CD14-positive monocyte (primary cell): ENCODE measurements at regions not wholly inside any gene's neighbourhood (a gene's known extent, or its start where the extent isn't known, plus 50 kb on each side); places are given as distances from the start of the nearest gene placed in this dataset.

ENCODE experiments used
- DNase-seq, 3 donors: peaks; one replicate each; pipeline ENCODE4 v3.0.0-alpha.2; 2011 to 2022
- H2AFZ ChIP-seq: 2 replicates; pipeline ENCODE4 v1.6.0; 2012; ENCODE audit warnings: mild to moderate bottlenecking, low read depth, low read length, inconsistent platforms; ENCODE audit not compliant: insufficient read depth, poor library complexity, severe bottlenecking
- H3K27ac ChIP-seq, 2 donors: 1 replicate in 1 of 2; 2 replicates in 1 of 2; pipeline ENCODE4 v1.5.1; 2012 to 2013; ENCODE audit warnings: low read length in 2 of 2, control low read depth in 1 of 2, inconsistent platforms in 1 of 2, low read depth in 1 of 2, mild to moderate bottlenecking in 1 of 2
- H3K27me3 ChIP-seq, 2 donors: one replicate each; pipeline versions ENCODE4 v1.6.0 to v1.6.1; 2011 to 2013; ENCODE audit warnings: low read length in 2 of 2; ENCODE audit not compliant: control insufficient read depth in 2 of 2, insufficient read depth in 2 of 2
- H3K36me3 ChIP-seq, 2 donors: replicated peaks in 1 of 2; 1 replicate in 1 of 2; 2 replicates in 1 of 2; pipeline versions ENCODE4 v1.5.1 to v1.6.1; 2012 to 2013; ENCODE audit warnings: low read length in 2 of 2, control low read depth in 1 of 2, inconsistent platforms in 1 of 2, mild to moderate bottlenecking in 1 of 2; ENCODE audit not compliant: insufficient read depth in 2 of 2, control insufficient read depth in 1 of 2
- H3K4me1 ChIP-seq, 2 donors: 1 replicate in 1 of 2; 2 replicates in 1 of 2; pipeline versions ENCODE4 v1.5.1 to v1.6.1; 2012 to 2013; ENCODE audit warnings: low read length in 2 of 2, control low read depth in 1 of 2, inconsistent platforms in 1 of 2, mild to moderate bottlenecking in 1 of 2, moderate library complexity in 1 of 2; ENCODE audit not compliant: insufficient read depth in 2 of 2, control insufficient read depth in 1 of 2
- H3K4me2 ChIP-seq: replicated peaks from 2 replicates; pipeline ENCODE3; 2012; ENCODE audit warnings: low read length, moderate library complexity, mild to moderate bottlenecking; ENCODE audit not compliant: poor library complexity, severe bottlenecking; ENCODE audit errors: extremely low read depth
- H3K4me3 ChIP-seq, 3 experiments: fragments of 200-600 bp in 1 of 3; sonication (generic) in 1 of 3; replicated peaks in 1 of 3; 1 replicate in 2 of 3; 2 replicates in 1 of 3; pipeline ENCODE4 v1.5.1; 2011 to 2013; ENCODE audit warnings: low read length in 3 of 3, mild to moderate bottlenecking in 3 of 3, control low read depth in 2 of 3, low read depth in 2 of 3, inconsistent platforms in 1 of 3, moderate library complexity in 1 of 3
- H3K79me2 ChIP-seq: 2 replicates; pipeline ENCODE4 v1.6.0; 2012; ENCODE audit warnings: mild to moderate bottlenecking, control low read depth, inconsistent platforms, low read length, moderate library complexity; ENCODE audit not compliant: insufficient read depth
- H3K9ac ChIP-seq: 2 replicates; pipeline ENCODE4 v1.6.0; 2017; ENCODE audit warnings: low read length, mild to moderate bottlenecking; ENCODE audit not compliant: insufficient read depth, poor library complexity, severe bottlenecking
- H3K9me3 ChIP-seq, 2 donors: replicated peaks in 1 of 2; 1 replicate in 1 of 2; 2 replicates in 1 of 2; pipeline versions ENCODE4 v1.5.1 to v1.6.1; 2012 to 2013; ENCODE audit warnings: low read length in 2 of 2, control low read depth in 1 of 2; ENCODE audit not compliant: control insufficient read depth in 1 of 2, insufficient read depth in 1 of 2
- H4K20me1 ChIP-seq: 2 replicates; pipeline ENCODE4 v1.6.0; 2012; ENCODE audit warnings: mild to moderate bottlenecking, low read length, control low read depth, moderate library complexity; ENCODE audit not compliant: insufficient read depth
- H3K27ac Mint-ChIP-seq, 7 donors: one replicate each; pipeline ENCODE4 v1.8.0; 2020; ENCODE audit warnings: mild to moderate bottlenecking in 7 of 7, mixed read lengths in 7 of 7, moderate library complexity in 6 of 7, inconsistent platforms in 2 of 7
- H3K27me3 Mint-ChIP-seq, 3 donors: one replicate each; pipeline ENCODE4 v1.8.0; 2021 to 2022; ENCODE audit warnings: low read depth in 3 of 3, mild to moderate bottlenecking in 3 of 3, mixed read lengths in 3 of 3, moderate library complexity in 3 of 3, inconsistent platforms in 1 of 3
- H3K36me3 Mint-ChIP-seq, 2 donors: one replicate each; pipeline ENCODE4 v1.8.0; 2020; ENCODE audit warnings: mixed read lengths in 2 of 2, inconsistent platforms in 1 of 2, mild to moderate bottlenecking in 1 of 2
- H3K4me1 Mint-ChIP-seq: one replicate; pipeline ENCODE4 v1.8.0; 2020; ENCODE audit warnings: mild to moderate bottlenecking, mixed read lengths
- H3K4me3 Mint-ChIP-seq, 2 donors: one replicate each; pipeline ENCODE4 v1.8.0; 2020; ENCODE audit warnings: mild to moderate bottlenecking in 2 of 2, mixed read lengths in 2 of 2, moderate library complexity in 1 of 2
- H3K9me3 Mint-ChIP-seq, 7 donors: one replicate each; pipeline ENCODE4 v1.8.0; 2020 to 2022; ENCODE audit warnings: mixed read lengths in 7 of 7, mild to moderate bottlenecking in 6 of 7, moderate library complexity in 6 of 7, inconsistent platforms in 2 of 7
- CTCF ChIP-seq: fragments of 200-600 bp; IDR thresholded peaks from one replicate; pipeline ENCODE4 v1.8.0; 2022; ENCODE audit warnings: antibody characterized with exemption, mild to moderate bottlenecking
- WGBS: methylation state at CpG from one replicate; pipeline ENCODE4 v1.1.5; 2013; ENCODE audit warnings: missing lambda C conversion rate; ENCODE audit not compliant: insufficient coverage; 5-methylcytosine and 5-hydroxymethylcytosine counted together
- intact Hi-C, 2 donors: fragments of 100-400 bp; cut with micrococcal nuclease; formaldehyde crosslinking; loops; one replicate each; pipeline versions ENCODE4 v1.15.0 to v1.15.1; 2023

DNA sequence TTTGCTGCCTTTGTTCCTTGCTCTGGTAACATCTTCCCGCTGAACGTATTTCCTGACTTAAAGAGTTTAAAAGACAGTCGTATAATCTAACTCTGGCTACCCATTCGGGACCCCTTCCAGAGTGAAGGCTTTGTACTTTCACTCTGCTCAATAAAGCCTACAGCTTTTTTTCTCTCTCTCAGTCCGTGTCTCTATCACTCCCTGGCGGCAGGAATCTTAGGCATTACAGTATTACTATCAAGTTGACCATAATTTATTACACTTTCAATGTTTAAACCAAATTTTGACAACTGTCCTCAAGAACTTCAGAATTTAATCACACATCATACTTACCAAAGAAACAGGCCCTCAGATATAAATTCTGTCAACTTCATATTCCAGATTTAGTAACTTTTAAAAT lies 967.9 kb downstream of the FSCB start:
- H4K20me1 ChIP-seq, result no peaks in the 10 kb centered on the region
- H3K4me1 Mint-ChIP-seq, result no peaks in the 10 kb centered on the region

GRCh38 chr14:43535231-43535838 lies 971.7 kb downstream of the FSCB start:
- DNase-seq, result no peak
- Mint-ChIP-seq H3K4me1 (no peaks in the 10 kb centered on the region), H3K36me3 (no peaks in the 10 kb centered on the region), H3K9me3 (peaks cover 21 to 36% (median 30%) of the 10 kb centered on the region in 7 donors), H3K27ac (no peak overlapping the region), H3K4me3 (no peak overlapping the region), H3K27me3 (no peaks in the 10 kb centered on the region)
- no peak overlapping the region for H2AFZ ChIP-seq
- no peak overlapping the region for H3K4me2 ChIP-seq
- no peak for TF ChIP-seq CTCF
- no peak overlapping the region for H3K27ac ChIP-seq
- no peaks in the 10 kb centered on the region for H3K4me1 ChIP-seq
- H3K27me3 ChIP-seq, result no peaks in the 10 kb centered on the region
- H3K36me3 ChIP-seq, result no peaks in the 10 kb centered on the region
- no peak overlapping the region for H3K9ac ChIP-seq
- H3K9me3 ChIP-seq, result peaks cover 27 to 44% of the 10 kb centered on the region in 2 donors
- no peaks in the 10 kb centered on the region for H3K79me2 ChIP-seq
- no peaks in the 10 kb centered on the region for H4K20me1 ChIP-seq
- WGBS, result 95% methylated on average over 16 of the region's 18 CpGs
- H3K4me3 ChIP-seq, result no peak overlapping the region
- intact Hi-C loops, result no loop called here

More for the DNA sequence above, 967.9 kb downstream of the FSCB start:
- H3K9me3 ChIP-seq, result peaks cover 21 to 36% of the 10 kb centered on the region in 2 donors
- DNase-seq, result no peak
- no peaks in the 10 kb centered on the region for H3K36me3 Mint-ChIP-seq
- H3K4me2 ChIP-seq, result no peak overlapping the region
- TF ChIP-seq CTCF, result no peak
- H2AFZ ChIP-seq, result no peak overlapping the region
- 83% methylated on average over 5 of the region's 6 CpGs for WGBS
- H3K27ac ChIP-seq, result no peak overlapping the region
- no peaks in the 10 kb centered on the region for H3K79me2 ChIP-seq
- no peaks in the 10 kb centered on the region for H3K27me3 ChIP-seq
- no peak overlapping the region for H3K9ac ChIP-seq
- H3K4me3 Mint-ChIP-seq, result no peak overlapping the region
- H3K9me3 Mint-ChIP-seq, result peaks cover 12 to 26% (median 21%) of the 10 kb centered on the region in 7 donors
- no peaks in the 10 kb centered on the region for H3K27me3 Mint-ChIP-seq
- no peak overlapping the region for H3K27ac Mint-ChIP-seq
- no peaks in the 10 kb centered on the region for H3K4me1 ChIP-seq
- intact Hi-C loops, result no loop called here
- H3K4me3 ChIP-seq, result no peak overlapping the region
- H3K36me3 ChIP-seq, result no peaks in the 10 kb centered on the region
